SU-DHL-6 (cell line): ENCODE measurements at regions not wholly inside any gene's neighbourhood (a gene's known extent, or its start where the extent isn't known, plus 50 kb on each side); places are given as distances from the start of the nearest gene placed in this dataset.

ENCODE experiments used
- H2AFZ ChIP-seq: fragments of 200-600 bp; sonication (generic); 2 replicates; pipeline ENCODE4 v1.6.1; 2014; ENCODE audit warnings: low read depth, mild to moderate bottlenecking, moderate library complexity, mixed read lengths, antibody characterized with exemption, low read length; ENCODE audit not compliant: severe bottlenecking
- H3F3A ChIP-seq: fragments of 200-600 bp; shearing (Covaris generic); 2 replicates; pipeline ENCODE4 v1.6.0; 2016; ENCODE audit warnings: antibody characterized with exemption, mild to moderate bottlenecking; ENCODE audit not compliant: insufficient read depth
- H3K27ac ChIP-seq: fragments of 200-600 bp; sonication (generic); 2 replicates; pipeline ENCODE4 v1.5.1; 2016; ENCODE audit warnings: low read depth, mild to moderate bottlenecking, low read length, moderate library complexity, mixed read lengths
- H3K27me3 ChIP-seq: fragments of 200-600 bp; sonication (generic), shearing (Covaris generic); 2 replicates; pipeline ENCODE4 v1.6.0; 2014; ENCODE audit warnings: mild to moderate bottlenecking, low read length
- H3K36me3 ChIP-seq: fragments of 200-600 bp; sonication (generic); 2 replicates; pipeline ENCODE4 v1.6.1; 2014; ENCODE audit warnings: mild to moderate bottlenecking, low read length, mixed read lengths
- H3K4me2 ChIP-seq: fragments of 300-600, 200-600 bp; shearing (Covaris generic), sonication (generic); 2 replicates; pipeline ENCODE4 v1.6.0; 2014; ENCODE audit warnings: low read length, low read depth, mild to moderate bottlenecking; ENCODE audit not compliant: poor library complexity, severe bottlenecking
- H3K4me3 ChIP-seq: fragments of 200-600 bp; sonication (generic); 2 replicates; pipeline ENCODE4 v1.5.1; 2014; ENCODE audit warnings: antibody characterized with exemption, low read length, mild to moderate bottlenecking, mixed read lengths; ENCODE audit not compliant: insufficient read depth, poor library complexity, severe bottlenecking
- H3K79me2 ChIP-seq: fragments of 200-600 bp; sonication (generic); 2 replicates; pipeline ENCODE4 v1.6.1; 2014; ENCODE audit warnings: mild to moderate bottlenecking, low read length, moderate library complexity; ENCODE audit not compliant: insufficient read depth
- H3K9ac ChIP-seq: fragments of 200-600 bp; sonication (generic); 2 replicates; pipeline ENCODE4 v1.7.0; 2014; ENCODE audit warnings: mild to moderate bottlenecking, low read length
- H3K9me2 ChIP-seq: fragments of 200-600 bp; sonication (generic); replicated peaks from 2 replicates; pipeline ENCODE4 v1.6.1; 2014; ENCODE audit warnings: low read length; ENCODE audit not compliant: insufficient read depth
- H3K9me3 ChIP-seq: fragments of 200-600 bp; sonication (generic); 2 replicates; pipeline ENCODE4 v1.6.1; 2014; ENCODE audit warnings: low read length, mixed read lengths; ENCODE audit not compliant: insufficient read depth
- H4K20me1 ChIP-seq: fragments of 200-600 bp; sonication (generic); 2 replicates; pipeline ENCODE4 v1.6.1; 2014; ENCODE audit warnings: low read depth, mild to moderate bottlenecking, antibody characterized with exemption, low read length, moderate library complexity, mixed read lengths
- EZH2phosphoT487 ChIP-seq: fragments of 200-600 bp; sonication (generic), shearing (Covaris generic); conservative IDR thresholded peaks from 2 replicates; pipeline ENCODE4 v1.6.1; 2018; ENCODE audit warnings: mild to moderate bottlenecking, antibody characterized with exemption, low read length, moderate library complexity, mixed read lengths
- TF ChIP-seq, protein P1 (sequence below): fragments of 200-600 bp; sonication (generic); IDR thresholded peaks from one replicate; pipeline ENCODE4 v1.5.1; 2017; ENCODE audit warnings: antibody characterized with exemption, mild to moderate bottlenecking, low read length, moderate library complexity; ENCODE audit not compliant: insufficient read depth, poor library complexity, severe bottlenecking

GRCh38 chr2:41896186-41896846 is 151.5 kb upstream of the PKDCC start:
- no peak overlapping the region for H3K27ac ChIP-seq
- H2AFZ ChIP-seq: no peak overlapping the region
- no peak overlapping the region for H3K4me2 ChIP-seq
- no peaks in the 10 kb centered on the region for H3K9me3 ChIP-seq
- H3K79me2 ChIP-seq: no peaks in the 10 kb centered on the region
- H3K9ac ChIP-seq: no peak overlapping the region
- no peaks in the 10 kb centered on the region for H3K9me2 ChIP-seq
- no peak overlapping the region for H3K4me3 ChIP-seq
- TF ChIP-seq, protein P1, sequence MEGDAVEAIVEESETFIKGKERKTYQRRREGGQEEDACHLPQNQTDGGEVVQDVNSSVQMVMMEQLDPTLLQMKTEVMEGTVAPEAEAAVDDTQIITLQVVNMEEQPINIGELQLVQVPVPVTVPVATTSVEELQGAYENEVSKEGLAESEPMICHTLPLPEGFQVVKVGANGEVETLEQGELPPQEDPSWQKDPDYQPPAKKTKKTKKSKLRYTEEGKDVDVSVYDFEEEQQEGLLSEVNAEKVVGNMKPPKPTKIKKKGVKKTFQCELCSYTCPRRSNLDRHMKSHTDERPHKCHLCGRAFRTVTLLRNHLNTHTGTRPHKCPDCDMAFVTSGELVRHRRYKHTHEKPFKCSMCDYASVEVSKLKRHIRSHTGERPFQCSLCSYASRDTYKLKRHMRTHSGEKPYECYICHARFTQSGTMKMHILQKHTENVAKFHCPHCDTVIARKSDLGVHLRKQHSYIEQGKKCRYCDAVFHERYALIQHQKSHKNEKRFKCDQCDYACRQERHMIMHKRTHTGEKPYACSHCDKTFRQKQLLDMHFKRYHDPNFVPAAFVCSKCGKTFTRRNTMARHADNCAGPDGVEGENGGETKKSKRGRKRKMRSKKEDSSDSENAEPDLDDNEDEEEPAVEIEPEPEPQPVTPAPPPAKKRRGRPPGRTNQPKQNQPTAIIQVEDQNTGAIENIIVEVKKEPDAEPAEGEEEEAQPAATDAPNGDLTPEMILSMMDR: no peak
- TF ChIP-seq EZH2phosphoT487: no peak
- H3F3A ChIP-seq: no peaks in the 10 kb centered on the region
- H3K27me3 ChIP-seq: no peaks in the 10 kb centered on the region
- no peaks in the 10 kb centered on the region for H3K36me3 ChIP-seq
- H4K20me1 ChIP-seq: no peaks in the 10 kb centered on the region

DNA sequence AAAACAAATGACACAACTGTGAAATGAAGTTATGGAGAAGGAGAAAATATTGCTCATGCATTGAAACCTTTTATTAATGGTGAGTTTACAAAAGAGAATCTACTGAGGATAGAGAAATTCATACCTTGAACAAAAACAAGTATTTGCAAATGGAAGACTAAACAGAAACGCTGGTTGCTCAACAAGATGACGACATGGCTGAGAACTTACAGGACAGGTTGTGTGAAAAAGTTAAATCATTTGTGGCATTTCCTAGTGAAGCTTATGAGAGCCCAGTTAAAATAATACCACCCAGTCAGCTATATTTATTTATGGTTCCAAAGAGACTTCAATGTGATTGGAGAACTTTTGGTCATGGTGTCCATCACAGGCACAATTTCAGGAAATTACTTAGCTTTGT is 148.6 kb upstream of the PKDCC start:
- no peaks in the 10 kb centered on the region for H3K9me2 ChIP-seq
- no peak overlapping the region for H2AFZ ChIP-seq
- no peaks in the 10 kb centered on the region for H3K36me3 ChIP-seq
- H3K4me2 ChIP-seq: no peak overlapping the region
- H3K9ac ChIP-seq: no peak overlapping the region
- no peaks in the 10 kb centered on the region for H4K20me1 ChIP-seq
- H3K27ac ChIP-seq: no peak overlapping the region
- no peaks in the 10 kb centered on the region for H3F3A ChIP-seq
- no peaks in the 10 kb centered on the region for H3K79me2 ChIP-seq
- TF ChIP-seq EZH2phosphoT487: no peak
- TF ChIP-seq, protein P1: no peak
- no peaks in the 10 kb centered on the region for H3K9me3 ChIP-seq
- H3K4me3 ChIP-seq: no peak overlapping the region
- no peaks in the 10 kb centered on the region for H3K27me3 ChIP-seq

DNA sequence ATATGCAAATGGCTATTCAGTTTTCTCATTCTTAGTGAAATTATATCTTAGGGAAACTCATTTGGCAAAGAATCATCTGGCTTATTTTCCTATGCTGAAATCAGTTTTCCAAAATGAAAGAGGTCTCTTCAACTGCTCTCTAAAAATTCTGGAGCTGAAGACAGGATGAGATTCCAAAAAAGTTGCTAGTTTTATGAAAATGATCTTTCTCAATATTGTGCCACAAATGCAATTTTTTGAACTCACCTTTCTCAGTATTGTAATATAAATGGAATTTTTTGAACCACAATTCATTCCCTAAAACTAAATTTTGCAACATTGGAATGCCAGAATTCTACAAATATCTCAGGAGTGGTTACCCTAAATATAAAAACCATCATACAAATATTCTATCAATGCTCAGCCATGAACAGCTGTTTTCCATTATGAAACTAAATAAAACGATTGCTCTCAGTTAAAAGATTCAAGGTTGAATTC is 147.7 kb upstream of the PKDCC start:
- H3K4me2 ChIP-seq: no peak overlapping the region
- H3K36me3 ChIP-seq: no peaks in the 10 kb centered on the region
- no peaks in the 10 kb centered on the region for H3K27me3 ChIP-seq
- H3F3A ChIP-seq: no peaks in the 10 kb centered on the region
- H2AFZ ChIP-seq: no peak overlapping the region
- no peak overlapping the region for H3K27ac ChIP-seq
- no peaks in the 10 kb centered on the region for H4K20me1 ChIP-seq
- H3K9me3 ChIP-seq: no peaks in the 10 kb centered on the region
- H3K9ac ChIP-seq: no peak overlapping the region
- no peak overlapping the region for H3K4me3 ChIP-seq
- H3K9me2 ChIP-seq: no peaks in the 10 kb centered on the region
- no peaks in the 10 kb centered on the region for H3K79me2 ChIP-seq
- TF ChIP-seq, protein P1: no peak
- TF ChIP-seq EZH2phosphoT487: no peak
